ENCODE measurements at regions not wholly inside any gene's neighbourhood (a gene's known extent, or its start where the extent isn't known, plus 50 kb on each side); places are given as distances from the start of the nearest gene placed in this dataset.

DNA sequence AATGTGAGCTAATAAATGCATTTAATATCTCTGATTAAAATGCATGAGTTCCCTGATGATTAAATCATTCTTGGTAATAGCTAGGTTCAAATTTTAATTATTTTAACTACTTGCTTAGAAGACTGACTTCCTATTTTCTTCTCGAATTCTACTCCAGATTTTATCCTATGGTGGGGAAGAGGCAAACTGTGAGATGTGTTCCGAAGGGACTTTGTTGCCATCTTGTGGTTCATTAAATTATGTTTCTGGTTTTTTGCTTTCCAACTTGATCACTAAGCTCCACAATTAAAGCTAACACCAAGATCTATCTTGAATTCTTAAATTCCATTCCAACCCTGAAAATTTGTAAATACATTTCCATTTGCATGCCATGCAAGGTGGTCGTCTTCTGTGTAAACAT is 538.4 kb upstream of the PCDH20 start:
- Histone ChIP-seq H3K4me3 (ENCODE audit: low read length) (no peak overlapping the region), H3K27ac (ENCODE audit: low read depth in 1 of 2, low read length in 2 of 2) (no peak overlapping the region), H3K4me1 (ENCODE audit: insufficient read depth, low read length) (no peaks in the 10 kb centered on the region), H3K9me3 (ENCODE audit: control insufficient read depth in 1 of 2, insufficient read depth in 1 of 2, low read length in 2 of 2) (no peaks in the 10 kb centered on the region), H3K36me3 (ENCODE audit: insufficient read depth, low read length) (no peaks in the 10 kb centered on the region), H3K27me3 (ENCODE audit: control insufficient read depth in 1 of 2, insufficient read depth in 2 of 2, low read length in 2 of 2) (no peaks in the 10 kb centered on the region)
- POLR2A ChIA-PET = no interaction called here
- CTCF ChIA-PET = no interaction called here
- Mint-ChIP-seq H3K4me1 (ENCODE audit: low read depth) (no peaks in the 10 kb centered on the region), H3K27ac (no peak overlapping the region), H3K4me3 (no peak overlapping the region), H3K9me3 (no peaks in the 10 kb centered on the region), H3K36me3 (ENCODE audit: low read depth) (no peaks in the 10 kb centered on the region), H3K27me3 (no peaks in the 10 kb centered on the region)
- intact Hi-C loops (cut with DNase I, micrococcal nuclease) = no loop called here
- TF ChIP-seq, protein P1, sequence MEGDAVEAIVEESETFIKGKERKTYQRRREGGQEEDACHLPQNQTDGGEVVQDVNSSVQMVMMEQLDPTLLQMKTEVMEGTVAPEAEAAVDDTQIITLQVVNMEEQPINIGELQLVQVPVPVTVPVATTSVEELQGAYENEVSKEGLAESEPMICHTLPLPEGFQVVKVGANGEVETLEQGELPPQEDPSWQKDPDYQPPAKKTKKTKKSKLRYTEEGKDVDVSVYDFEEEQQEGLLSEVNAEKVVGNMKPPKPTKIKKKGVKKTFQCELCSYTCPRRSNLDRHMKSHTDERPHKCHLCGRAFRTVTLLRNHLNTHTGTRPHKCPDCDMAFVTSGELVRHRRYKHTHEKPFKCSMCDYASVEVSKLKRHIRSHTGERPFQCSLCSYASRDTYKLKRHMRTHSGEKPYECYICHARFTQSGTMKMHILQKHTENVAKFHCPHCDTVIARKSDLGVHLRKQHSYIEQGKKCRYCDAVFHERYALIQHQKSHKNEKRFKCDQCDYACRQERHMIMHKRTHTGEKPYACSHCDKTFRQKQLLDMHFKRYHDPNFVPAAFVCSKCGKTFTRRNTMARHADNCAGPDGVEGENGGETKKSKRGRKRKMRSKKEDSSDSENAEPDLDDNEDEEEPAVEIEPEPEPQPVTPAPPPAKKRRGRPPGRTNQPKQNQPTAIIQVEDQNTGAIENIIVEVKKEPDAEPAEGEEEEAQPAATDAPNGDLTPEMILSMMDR (IDR thresholded peaks at IDR 0.05) = no peak
- DNase-seq = no peak
- ATAC-seq (ENCODE audit: poor library complexity) = no peak

DNA sequence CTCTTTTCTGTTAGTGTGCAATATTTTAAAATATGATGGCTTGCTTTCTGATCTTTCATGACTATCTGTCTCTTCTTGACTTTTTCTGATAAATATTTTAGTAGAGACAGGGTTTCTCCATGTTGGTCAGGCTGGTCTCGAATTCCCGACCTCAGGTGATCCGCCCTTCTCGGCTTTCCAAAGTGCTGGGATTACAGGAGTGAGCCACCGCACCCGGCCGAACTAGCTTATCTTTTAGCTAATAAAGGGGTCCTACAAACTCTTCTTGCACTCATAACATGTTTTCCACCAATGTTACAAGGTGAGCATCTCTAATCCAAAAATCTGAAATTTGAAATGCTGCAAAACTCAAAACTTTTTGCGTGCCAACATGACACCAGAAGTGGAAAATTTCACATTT is 535.2 kb upstream of the PCDH20 start:
- Histone ChIP-seq H3K9me3 (ENCODE audit: control insufficient read depth in 1 of 2, insufficient read depth in 1 of 2, low read length in 2 of 2) (no peaks in the 10 kb centered on the region), H3K27ac (ENCODE audit: low read depth in 1 of 2, low read length in 2 of 2) (no peak overlapping the region), H3K27me3 (ENCODE audit: control insufficient read depth in 1 of 2, insufficient read depth in 2 of 2, low read length in 2 of 2) (no peaks in the 10 kb centered on the region), H3K4me3 (ENCODE audit: low read length) (no peak overlapping the region), H3K4me1 (ENCODE audit: insufficient read depth, low read length) (no peaks in the 10 kb centered on the region), H3K36me3 (ENCODE audit: insufficient read depth, low read length) (no peaks in the 10 kb centered on the region)
- DNase-seq (no peak), ATAC-seq (ENCODE audit: poor library complexity) (no peak)
- Mint-ChIP-seq H3K4me3 (no peak overlapping the region), H3K36me3 (ENCODE audit: low read depth) (no peaks in the 10 kb centered on the region), H3K4me1 (ENCODE audit: low read depth) (no peaks in the 10 kb centered on the region), H3K9me3 (peaks cover 3% of the 10 kb centered on the region), H3K27ac (no peak overlapping the region), H3K27me3 (no peaks in the 10 kb centered on the region)
- intact Hi-C loops (cut with DNase I, micrococcal nuclease) = no loop called here
- ChIA-PET POLR2A (no interaction called here), CTCF (no interaction called here)
- TF ChIP-seq, protein P1 (IDR thresholded peaks at IDR 0.05) = no peak

DNA sequence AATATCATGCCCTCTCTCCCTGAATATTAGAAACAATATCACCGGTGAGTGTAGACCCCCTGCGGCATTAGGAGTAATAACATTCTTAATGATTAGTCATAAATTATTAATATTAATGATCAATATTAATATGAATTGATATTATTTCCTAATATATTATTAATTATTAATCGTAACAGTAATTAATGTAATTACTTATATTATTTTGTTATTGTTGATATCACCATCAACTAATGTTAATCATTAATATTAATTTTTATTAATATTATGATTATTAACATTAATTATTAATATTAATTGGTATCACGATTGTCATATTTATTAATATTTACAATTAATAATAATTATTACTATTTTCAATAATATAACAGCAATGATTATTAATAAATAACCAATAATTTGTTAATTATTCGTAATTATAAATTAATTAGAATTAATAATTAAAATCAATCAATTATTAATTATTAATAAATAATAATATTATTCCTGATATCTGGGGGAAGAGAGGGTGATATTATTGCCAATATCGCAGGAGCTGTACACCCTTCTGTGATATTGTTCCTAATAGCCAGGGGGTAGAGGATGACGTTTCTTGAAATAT is 528.8 kb upstream of the PCDH20 start:
- intact Hi-C loops (cut with DNase I, micrococcal nuclease) = no loop called here
- no peaks in the 10 kb centered on the region for H3K4me1 ChIP-seq (ENCODE audit: insufficient read depth, low read length)
- peaks cover 0 to 4% of the 10 kb centered on the region in 2 experiments for H3K9me3 ChIP-seq (ENCODE audit: control insufficient read depth in 1 of 2, insufficient read depth in 1 of 2, low read length in 2 of 2)
- H3K4me3 Mint-ChIP-seq = no peak overlapping the region
- H3K9me3 Mint-ChIP-seq = peaks cover 10% of the 10 kb centered on the region
- TF ChIP-seq, protein P1 (IDR thresholded peaks at IDR 0.05) = no peak
- DNase-seq = no peak
- no peak overlapping the region for H3K27ac ChIP-seq (ENCODE audit: low read depth in 1 of 2, low read length in 2 of 2)
- H3K4me1 Mint-ChIP-seq (ENCODE audit: low read depth) = no peaks in the 10 kb centered on the region
- no peaks in the 10 kb centered on the region for H3K27me3 ChIP-seq (ENCODE audit: control insufficient read depth in 1 of 2, insufficient read depth in 2 of 2, low read length in 2 of 2)
- no peaks in the 10 kb centered on the region for H3K27me3 Mint-ChIP-seq
- no peak overlapping the region for H3K4me3 ChIP-seq (ENCODE audit: low read length)
- no peak overlapping the region for H3K27ac Mint-ChIP-seq
- ChIA-PET POLR2A (no interaction called here), CTCF (no interaction called here)
- no peaks in the 10 kb centered on the region for H3K36me3 ChIP-seq (ENCODE audit: insufficient read depth, low read length)
- H3K36me3 Mint-ChIP-seq (ENCODE audit: low read depth) = no peaks in the 10 kb centered on the region
- no peak for ATAC-seq (ENCODE audit: poor library complexity)
